Body of pancreas (tissue), 4 donors: ENCODE measurements at regions not wholly inside any gene's neighbourhood (a gene's known extent, or its start where the extent isn't known, plus 50 kb on each side); places are given as distances from the start of the nearest gene placed in this dataset.

Source experiments
- ATAC-seq: fragments of 150-250 bp; one replicate; pipeline ENCODE4 v1.9.1; 2016
- DNase-seq, 4 donors: peaks; one replicate each; pipeline ENCODE4 v3.0.0-alpha.2; 2019
- H3K27ac ChIP-seq, 4 donors: fragments of 200-600 bp; sonication (generic); 1 replicate in 3 of 4; 2 replicates in 1 of 4; pipeline versions ENCODE4 v1.5.1 to v1.6.1; 2016 to 2019; ENCODE audit warnings: mild to moderate bottlenecking in 1 of 4, mixed read lengths in 1 of 4, moderate library complexity in 1 of 4
- H3K27me3 ChIP-seq, 2 donors: fragments of 200-600 bp; sonication (generic); one replicate each; pipeline ENCODE4 v1.6.0; 2016; ENCODE audit warnings: mild to moderate bottlenecking in 1 of 2
- H3K36me3 ChIP-seq, 2 donors: fragments of 200-600 bp; sonication (generic); replicated peaks in 1 of 2; 2 replicates each; pipeline ENCODE4 v1.5.1; 2016; ENCODE audit warnings: low read depth in 2 of 2; ENCODE audit not compliant: insufficient read depth in 1 of 2
- H3K4me1 ChIP-seq: fragments of 200-600 bp; sonication (generic); one replicate; pipeline ENCODE4 v1.6.0; 2016
- H3K4me3 ChIP-seq, 2 donors: fragments of 200-600 bp; sonication (generic); 1 replicate in 1 of 2; 2 replicates in 1 of 2; pipeline ENCODE4 v1.5.1; 2016 to 2019
- H3K9me3 ChIP-seq, 3 donors: fragments of 200-600 bp; sonication (generic); 1 replicate in 2 of 3; 2 replicates in 1 of 3; pipeline ENCODE4 v1.5.1; 2016
- POLR2A ChIP-seq, 3 donors: fragments of 450-650 bp; IDR thresholded peaks; one replicate each; pipeline ENCODE4 v1.6.1; 2016; ENCODE audit warnings: antibody characterized with exemption in 3 of 3, mild to moderate bottlenecking in 2 of 3
- WGBS, 2 donors: methylation state at CpG; one replicate each; pipeline ENCODE4 v1.1.5; 2017; 5-methylcytosine and 5-hydroxymethylcytosine counted together
- intact Hi-C: fragments of 100-400 bp; cut with DNase I; formaldehyde crosslinking; loops from one replicate; pipeline ENCODE4 v1.15.1; 2023
- TF ChIP-seq, protein P1 (sequence below), 7 experiments: fragments of 450-650 bp in 4 of 7; fragments of 200-600 bp in 3 of 7; sonication (generic) in 3 of 7; IDR thresholded peaks; one replicate each; pipeline ENCODE4 v1.5.1; 2016 to 2019; ENCODE audit warnings: antibody characterized with exemption in 7 of 7

DNA sequence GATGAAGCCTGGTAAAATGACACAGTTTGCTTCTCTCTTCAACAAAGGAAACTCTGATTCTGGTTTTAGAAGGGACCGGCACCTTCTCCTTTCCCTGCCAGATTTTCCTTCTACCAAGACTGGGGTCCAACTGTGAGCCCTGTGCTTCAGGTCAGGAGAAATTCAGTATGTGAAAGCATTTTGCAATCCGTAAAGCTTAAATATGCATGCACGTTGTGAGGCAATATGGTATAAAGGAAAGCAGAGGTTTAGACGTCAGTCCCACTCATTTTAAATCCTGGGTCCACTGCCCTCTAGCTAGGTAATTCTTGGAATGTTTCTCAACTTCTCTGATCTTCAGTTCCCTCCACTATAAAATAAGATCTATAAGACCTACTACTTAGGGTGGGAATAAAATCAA, 359.0 kb upstream of the NPSR1 start:
- Histone ChIP-seq H3K27ac (no peak overlapping the region), H3K36me3 (no peaks in the 10 kb centered on the region), H3K4me3 (no peak overlapping the region), H3K27me3 (no peaks in the 10 kb centered on the region), H3K4me1 (no peaks in the 10 kb centered on the region), H3K9me3 (no peaks in the 10 kb centered on the region)
- no peak for ATAC-seq
- no peak for DNase-seq
- intact Hi-C loops: no loop called here
- TF ChIP-seq, protein P1, sequence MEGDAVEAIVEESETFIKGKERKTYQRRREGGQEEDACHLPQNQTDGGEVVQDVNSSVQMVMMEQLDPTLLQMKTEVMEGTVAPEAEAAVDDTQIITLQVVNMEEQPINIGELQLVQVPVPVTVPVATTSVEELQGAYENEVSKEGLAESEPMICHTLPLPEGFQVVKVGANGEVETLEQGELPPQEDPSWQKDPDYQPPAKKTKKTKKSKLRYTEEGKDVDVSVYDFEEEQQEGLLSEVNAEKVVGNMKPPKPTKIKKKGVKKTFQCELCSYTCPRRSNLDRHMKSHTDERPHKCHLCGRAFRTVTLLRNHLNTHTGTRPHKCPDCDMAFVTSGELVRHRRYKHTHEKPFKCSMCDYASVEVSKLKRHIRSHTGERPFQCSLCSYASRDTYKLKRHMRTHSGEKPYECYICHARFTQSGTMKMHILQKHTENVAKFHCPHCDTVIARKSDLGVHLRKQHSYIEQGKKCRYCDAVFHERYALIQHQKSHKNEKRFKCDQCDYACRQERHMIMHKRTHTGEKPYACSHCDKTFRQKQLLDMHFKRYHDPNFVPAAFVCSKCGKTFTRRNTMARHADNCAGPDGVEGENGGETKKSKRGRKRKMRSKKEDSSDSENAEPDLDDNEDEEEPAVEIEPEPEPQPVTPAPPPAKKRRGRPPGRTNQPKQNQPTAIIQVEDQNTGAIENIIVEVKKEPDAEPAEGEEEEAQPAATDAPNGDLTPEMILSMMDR (IDR thresholded peaks at IDR 0.05): no peak
- no peak for TF ChIP-seq POLR2A (IDR thresholded peaks at IDR 0.05)
- 65 to 70% methylated on average over 4 of the region's 4 CpGs for WGBS, 2 donors

DNA sequence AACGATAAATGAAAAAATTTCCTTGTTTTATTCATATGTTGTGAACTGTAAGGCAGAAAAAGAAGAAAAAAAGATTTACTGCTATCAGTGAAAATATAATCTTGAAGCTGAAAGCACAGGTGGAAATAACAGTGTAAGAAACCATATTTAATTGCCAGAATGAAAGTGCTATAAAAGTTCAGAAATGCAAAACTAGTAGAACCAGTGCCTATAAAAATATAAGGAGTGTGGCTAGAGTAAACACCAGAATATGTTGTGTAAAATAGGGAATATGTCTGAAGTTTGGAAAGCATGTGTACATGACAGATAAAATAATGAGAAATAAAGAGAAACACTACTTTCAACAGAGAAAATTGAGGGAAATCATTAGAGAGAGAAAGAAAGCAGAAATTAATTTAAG, 350.5 kb upstream of the NPSR1 start:
- Histone ChIP-seq H3K4me1 (no peaks in the 10 kb centered on the region), H3K9me3 (no peaks in the 10 kb centered on the region), H3K4me3 (no peak overlapping the region), H3K36me3 (no peaks in the 10 kb centered on the region), H3K27me3 (no peaks in the 10 kb centered on the region), H3K27ac (no peak overlapping the region)
- intact Hi-C loops: no loop called here
- DNase-seq (no peak), ATAC-seq (no peak)
- TF ChIP-seq, protein P1 (IDR thresholded peaks at IDR 0.05): no peak
- TF ChIP-seq POLR2A (IDR thresholded peaks at IDR 0.05): no peak
- 48 to 51% methylated on average over 1 of the region's 1 CpG for WGBS, 2 donors

GRCh38 chr7:34308595-34308994, 349.4 kb upstream of the NPSR1 start:
- ATAC-seq (no peak), DNase-seq (no peak)
- Histone ChIP-seq H3K4me1 (no peaks in the 10 kb centered on the region), H3K36me3 (no peaks in the 10 kb centered on the region), H3K27me3 (no peaks in the 10 kb centered on the region), H3K27ac (no peak overlapping the region), H3K9me3 (no peaks in the 10 kb centered on the region), H3K4me3 (no peak overlapping the region)
- WGBS, 2 donors: 79 to 87% methylated on average over 8 of the region's 8 CpGs
- TF ChIP-seq POLR2A (IDR thresholded peaks at IDR 0.05): no peak
- TF ChIP-seq, protein P1 (IDR thresholded peaks at IDR 0.05): no peak
- intact Hi-C loops: no loop called here

- no peak for TF ChIP-seq POLR2A (IDR thresholded peaks at IDR 0.05)
- TF ChIP-seq, protein P1 (IDR thresholded peaks at IDR 0.05): no peak
- WGBS, 2 donors: 75 to 89% methylated on average over 12 of the region's 12 CpGs
- Histone ChIP-seq H3K4me3 (no peak overlapping the region), H3K36me3 (no peaks in the 10 kb centered on the region), H3K9me3 (no peaks in the 10 kb centered on the region), H3K4me1 (no peaks in the 10 kb centered on the region), H3K27ac (no peak overlapping the region), H3K27me3 (no peaks in the 10 kb centered on the region)
- ATAC-seq (no peak), DNase-seq (no peak)
- intact Hi-C loops: no loop called here
Measured at GRCh38 chr7:34309116-34309515, 348.9 kb upstream of the NPSR1 start.

DNA sequence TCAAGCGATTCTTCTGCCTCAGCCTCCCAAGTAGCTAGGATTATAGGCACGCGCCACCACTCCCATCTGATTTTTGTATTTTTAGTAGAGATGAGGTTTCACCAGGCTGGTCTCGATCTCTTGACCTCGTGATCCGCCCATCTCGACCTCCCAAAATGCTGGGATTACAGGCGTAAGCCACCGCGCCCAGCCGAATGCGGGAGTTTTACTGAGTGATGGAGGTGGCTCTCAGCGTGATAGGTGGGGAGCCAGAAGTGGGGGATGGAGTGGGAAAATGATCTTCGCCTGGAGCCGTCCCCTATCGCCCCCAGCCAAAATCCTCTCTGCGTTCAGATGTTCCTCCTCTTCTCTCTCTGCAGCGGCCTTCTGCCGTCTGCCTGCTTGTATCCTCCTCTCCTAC, 348.4 kb upstream of the NPSR1 start:
- H3K9me3 ChIP-seq: no peaks in the 10 kb centered on the region
- intact Hi-C loops: no loop called here
- H3K4me3 ChIP-seq: no peak overlapping the region
- no peaks in the 10 kb centered on the region for H3K4me1 ChIP-seq
- H3K27ac ChIP-seq: no peak overlapping the region
- H3K27me3 ChIP-seq: no peaks in the 10 kb centered on the region
- TF ChIP-seq, protein P1 (IDR thresholded peaks at IDR 0.05): no peak
- no peak for TF ChIP-seq POLR2A (IDR thresholded peaks at IDR 0.05)
- DNase-seq: no peak
- 80 to 91% methylated on average over 17 to 19 of the region's 19 CpGs for WGBS, 2 donors
- H3K36me3 ChIP-seq: no peaks in the 10 kb centered on the region
- ATAC-seq: no peak
